Endothelial cell (in vitro differentiated cells): ENCODE measurements at regions not wholly inside any gene's neighbourhood (a gene's known extent, or its start where the extent isn't known, plus 50 kb on each side); places are given as distances from the start of the nearest gene placed in this dataset.

Experiments used
- DNase-seq: peaks from one replicate; pipeline ENCODE4 v3.0.0; 2021; ENCODE audit warnings: low spot score
- H3K27ac Mint-ChIP-seq: one replicate; pipeline ENCODE4 v1.8.0; 2021; ENCODE audit warnings: mixed read lengths, inconsistent platforms; ENCODE audit not compliant: unreplicated experiment
- H3K27me3 Mint-ChIP-seq: one replicate; pipeline ENCODE4 v1.8.0; 2021; ENCODE audit warnings: mild to moderate bottlenecking, moderate library complexity, mixed read lengths, inconsistent platforms; ENCODE audit not compliant: unreplicated experiment
- H3K36me3 Mint-ChIP-seq: one replicate; pipeline ENCODE4 v1.8.0; 2021; ENCODE audit warnings: mild to moderate bottlenecking, low read depth, mixed read lengths, inconsistent platforms; ENCODE audit not compliant: unreplicated experiment
- H3K4me1 Mint-ChIP-seq: one replicate; pipeline ENCODE4 v1.8.0; 2021; ENCODE audit warnings: mild to moderate bottlenecking, mixed read lengths, inconsistent platforms; ENCODE audit not compliant: unreplicated experiment
- H3K4me3 Mint-ChIP-seq: one replicate; pipeline ENCODE4 v1.8.0; 2021; ENCODE audit warnings: mild to moderate bottlenecking, mixed read lengths, inconsistent platforms; ENCODE audit not compliant: unreplicated experiment
- H3K9me3 Mint-ChIP-seq: one replicate; pipeline ENCODE4 v1.8.0; 2021; ENCODE audit warnings: mixed read lengths, inconsistent platforms; ENCODE audit not compliant: unreplicated experiment
- TF ChIP-seq, protein P1 (sequence below): fragments of 200-600 bp; sonication (generic); IDR thresholded peaks from one replicate; pipeline ENCODE4 v1.5.0; 2021; ENCODE audit warnings: antibody characterized with exemption; ENCODE audit not compliant: unreplicated experiment

- no peaks in the 10 kb centered on the region for H3K4me1 Mint-ChIP-seq
- H3K9me3 Mint-ChIP-seq = no peaks in the 10 kb centered on the region
- no peaks in the 10 kb centered on the region for H3K36me3 Mint-ChIP-seq
- peaks cover 2% of the 10 kb centered on the region for H3K27me3 Mint-ChIP-seq
- no peak overlapping the region for H3K27ac Mint-ChIP-seq
- TF ChIP-seq, protein P1, sequence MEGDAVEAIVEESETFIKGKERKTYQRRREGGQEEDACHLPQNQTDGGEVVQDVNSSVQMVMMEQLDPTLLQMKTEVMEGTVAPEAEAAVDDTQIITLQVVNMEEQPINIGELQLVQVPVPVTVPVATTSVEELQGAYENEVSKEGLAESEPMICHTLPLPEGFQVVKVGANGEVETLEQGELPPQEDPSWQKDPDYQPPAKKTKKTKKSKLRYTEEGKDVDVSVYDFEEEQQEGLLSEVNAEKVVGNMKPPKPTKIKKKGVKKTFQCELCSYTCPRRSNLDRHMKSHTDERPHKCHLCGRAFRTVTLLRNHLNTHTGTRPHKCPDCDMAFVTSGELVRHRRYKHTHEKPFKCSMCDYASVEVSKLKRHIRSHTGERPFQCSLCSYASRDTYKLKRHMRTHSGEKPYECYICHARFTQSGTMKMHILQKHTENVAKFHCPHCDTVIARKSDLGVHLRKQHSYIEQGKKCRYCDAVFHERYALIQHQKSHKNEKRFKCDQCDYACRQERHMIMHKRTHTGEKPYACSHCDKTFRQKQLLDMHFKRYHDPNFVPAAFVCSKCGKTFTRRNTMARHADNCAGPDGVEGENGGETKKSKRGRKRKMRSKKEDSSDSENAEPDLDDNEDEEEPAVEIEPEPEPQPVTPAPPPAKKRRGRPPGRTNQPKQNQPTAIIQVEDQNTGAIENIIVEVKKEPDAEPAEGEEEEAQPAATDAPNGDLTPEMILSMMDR = no peak
- no peak for DNase-seq
- no peak overlapping the region for H3K4me3 Mint-ChIP-seq
These were observed 150.0 kb upstream of the AHI1 start for GRCh38 chr6:135647521-135647920.

- no peak overlapping the region for H3K4me3 Mint-ChIP-seq
These were observed 154.6 kb upstream of the AHI1 start for GRCh38 chr6:135651964-135652755.

GRCh38 chr6:135655055-135655454 lies 157.5 kb upstream of the AHI1 start:
- no peaks in the 10 kb centered on the region for H3K27me3 Mint-ChIP-seq
- H3K4me3 Mint-ChIP-seq = no peak overlapping the region
- H3K27ac Mint-ChIP-seq = no peak overlapping the region
- no peak for DNase-seq
- TF ChIP-seq, protein P1 = no peak
- no peaks in the 10 kb centered on the region for H3K9me3 Mint-ChIP-seq
- no peaks in the 10 kb centered on the region for H3K4me1 Mint-ChIP-seq
- H3K36me3 Mint-ChIP-seq = no peaks in the 10 kb centered on the region

More at GRCh38 chr6:135651964-135652755, 154.6 kb upstream of the AHI1 start:
- no peaks in the 10 kb centered on the region for H3K36me3 Mint-ChIP-seq
- H3K27ac Mint-ChIP-seq = no peak overlapping the region
- H3K27me3 Mint-ChIP-seq = peaks cover 2% of the 10 kb centered on the region
- H3K4me1 Mint-ChIP-seq = no peaks in the 10 kb centered on the region
- DNase-seq = no peak
- TF ChIP-seq, protein P1 = no peak
- no peaks in the 10 kb centered on the region for H3K9me3 Mint-ChIP-seq

- Mint-ChIP-seq H3K4me1 (no peaks in the 10 kb centered on the region), H3K27ac (no peak overlapping the region), H3K4me3 (no peak overlapping the region), H3K27me3 (no peaks in the 10 kb centered on the region), H3K9me3 (no peaks in the 10 kb centered on the region), H3K36me3 (no peaks in the 10 kb centered on the region)
- TF ChIP-seq, protein P1 = no peak
- no peak for DNase-seq
These were observed 159.7 kb upstream of the AHI1 start for GRCh38 chr6:135657207-135657606.

DNA sequence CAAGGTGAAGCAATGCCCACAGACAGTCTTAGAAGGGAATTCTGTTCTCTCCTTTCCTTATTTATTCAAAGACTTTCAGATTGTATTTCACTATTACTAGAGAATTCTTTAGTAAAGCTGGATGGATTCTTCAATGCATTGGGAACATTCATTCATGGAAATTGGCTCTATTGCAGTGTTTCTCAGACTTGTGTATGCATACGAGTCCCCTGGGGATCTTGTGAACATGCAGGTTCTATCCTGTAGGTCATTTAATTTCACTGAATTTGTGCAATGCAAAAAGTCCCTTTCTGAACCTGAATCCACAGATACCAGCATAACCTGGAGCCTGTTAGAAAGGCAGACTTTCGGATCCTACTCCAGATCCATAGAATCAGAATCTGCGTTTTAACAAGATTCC lies 160.9 kb upstream of the AHI1 start:
- no peaks in the 10 kb centered on the region for H3K36me3 Mint-ChIP-seq
- TF ChIP-seq, protein P1 = no peak
- no peak overlapping the region for H3K27ac Mint-ChIP-seq
- no peaks in the 10 kb centered on the region for H3K27me3 Mint-ChIP-seq
- DNase-seq = no peak
- no peaks in the 10 kb centered on the region for H3K9me3 Mint-ChIP-seq
- H3K4me3 Mint-ChIP-seq = no peak overlapping the region
- H3K4me1 Mint-ChIP-seq = no peaks in the 10 kb centered on the region
